ENCODE measurements at regions not wholly inside any gene's neighbourhood (a gene's known extent, or its start where the extent isn't known, plus 50 kb on each side); places are given as distances from the start of the nearest gene placed in this dataset.
"Not testable (repeated sequence)": the region's sequence is repeated elsewhere in the genome, so short reads cannot be mapped to it uniquely, and the experiment has no call there.

DNA sequence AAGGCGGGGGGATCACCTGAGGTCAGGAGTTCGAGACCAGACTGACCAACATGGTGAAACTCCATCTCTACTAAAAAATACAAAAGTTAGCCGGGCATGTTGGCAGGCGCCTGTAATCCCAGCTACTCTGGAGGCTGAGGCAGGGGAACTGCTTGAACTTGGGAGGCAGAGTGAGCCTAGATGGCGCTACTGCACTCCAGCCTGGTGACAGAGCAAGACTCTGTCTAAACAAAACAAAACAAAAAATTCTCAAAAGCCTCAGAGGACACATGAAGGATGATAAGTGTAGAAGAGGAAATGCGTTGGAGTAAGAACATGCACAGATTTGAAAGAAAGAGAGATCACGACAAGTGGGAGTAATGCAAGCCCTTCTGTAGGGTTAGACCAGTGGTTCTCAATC is 138.4 kb upstream of the DIAPH2 start:
- H3K36me3 Mint-ChIP-seq; H3K27me3 ChIP-seq (ENCODE audit: control insufficient read depth in 2 of 2, insufficient read depth in 2 of 2, low read length in 2 of 2); H3K9me3 Mint-ChIP-seq; H3K27ac Mint-ChIP-seq; H2AFZ ChIP-seq (ENCODE audit: insufficient read depth, low read depth, low read length, poor library complexity, severe bottlenecking); H3K36me3 ChIP-seq (replicated peaks in 1 of 2; ENCODE audit: control insufficient read depth in 1 of 2, insufficient read depth in 2 of 2, low read length in 2 of 2); H4K20me1 ChIP-seq (ENCODE audit: insufficient read depth, low read length); H3K27ac ChIP-seq (ENCODE audit: low read depth in 1 of 2, low read length in 2 of 2); H3K9me3 ChIP-seq (replicated peaks in 1 of 2; ENCODE audit: control insufficient read depth in 1 of 2, insufficient read depth in 1 of 2, low read length in 2 of 2); DNase-seq; H3K4me2 ChIP-seq (replicated peaks; ENCODE audit: extremely low read depth, low read length, poor library complexity, severe bottlenecking); H3K4me3 ChIP-seq (replicated peaks in 1 of 3; ENCODE audit: low read depth in 2 of 3, low read length in 3 of 3); intact Hi-C loops (cut with micrococcal nuclease); H3K27me3 Mint-ChIP-seq (ENCODE audit: low read depth in 3 of 3); H3K4me3 Mint-ChIP-seq; H3K4me1 ChIP-seq (ENCODE audit: control insufficient read depth in 1 of 2, insufficient read depth in 2 of 2, low read length in 2 of 2); H3K79me2 ChIP-seq (ENCODE audit: insufficient read depth, low read length); H3K9ac ChIP-seq (ENCODE audit: insufficient read depth, low read length, poor library complexity, severe bottlenecking): not testable (repeated sequence)
- WGBS (ENCODE audit: insufficient coverage): no CpG with 5 or more reads among the region's 7 CpGs
- H3K4me1 Mint-ChIP-seq: peaks cover 18% of the 10 kb centered on the region
- TF ChIP-seq, protein P1, sequence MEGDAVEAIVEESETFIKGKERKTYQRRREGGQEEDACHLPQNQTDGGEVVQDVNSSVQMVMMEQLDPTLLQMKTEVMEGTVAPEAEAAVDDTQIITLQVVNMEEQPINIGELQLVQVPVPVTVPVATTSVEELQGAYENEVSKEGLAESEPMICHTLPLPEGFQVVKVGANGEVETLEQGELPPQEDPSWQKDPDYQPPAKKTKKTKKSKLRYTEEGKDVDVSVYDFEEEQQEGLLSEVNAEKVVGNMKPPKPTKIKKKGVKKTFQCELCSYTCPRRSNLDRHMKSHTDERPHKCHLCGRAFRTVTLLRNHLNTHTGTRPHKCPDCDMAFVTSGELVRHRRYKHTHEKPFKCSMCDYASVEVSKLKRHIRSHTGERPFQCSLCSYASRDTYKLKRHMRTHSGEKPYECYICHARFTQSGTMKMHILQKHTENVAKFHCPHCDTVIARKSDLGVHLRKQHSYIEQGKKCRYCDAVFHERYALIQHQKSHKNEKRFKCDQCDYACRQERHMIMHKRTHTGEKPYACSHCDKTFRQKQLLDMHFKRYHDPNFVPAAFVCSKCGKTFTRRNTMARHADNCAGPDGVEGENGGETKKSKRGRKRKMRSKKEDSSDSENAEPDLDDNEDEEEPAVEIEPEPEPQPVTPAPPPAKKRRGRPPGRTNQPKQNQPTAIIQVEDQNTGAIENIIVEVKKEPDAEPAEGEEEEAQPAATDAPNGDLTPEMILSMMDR (IDR thresholded peaks at IDR 0.05): peak; percentile 12

DNA sequence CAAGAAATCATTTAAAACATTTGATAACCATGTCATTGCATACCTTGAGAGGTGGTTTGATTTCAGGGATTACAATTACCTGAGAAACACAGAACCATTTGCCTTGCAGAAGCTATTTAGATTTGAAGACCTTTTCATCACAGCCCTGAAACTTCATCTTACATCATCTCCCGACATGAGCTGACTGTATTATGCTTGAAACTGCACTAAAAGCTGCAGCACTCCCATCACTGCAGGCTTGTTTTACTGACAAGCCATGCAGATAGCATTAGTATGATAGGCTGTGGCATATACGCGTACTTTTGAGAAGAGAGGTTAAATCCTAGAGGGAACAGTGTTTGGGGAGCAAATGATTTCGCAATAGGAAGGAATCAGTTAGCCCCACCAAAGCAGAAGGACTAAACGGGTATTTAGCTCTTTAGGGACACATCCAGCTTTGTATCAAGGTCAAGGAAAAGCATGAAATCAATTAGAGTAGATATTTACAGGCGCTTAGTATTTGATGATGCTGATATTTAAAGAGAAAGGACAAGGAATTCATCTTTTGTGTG is 133.2 kb upstream of the DIAPH2 start:
- Mint-ChIP-seq H3K9me3 (peaks cover 0 to 2% (median 0%) of the 10 kb centered on the region in 7 donors), H3K4me3 (no peak overlapping the region), H3K27ac (no peak overlapping the region), H3K4me1 (peaks cover 22% of the 10 kb centered on the region), H3K36me3 (no peaks in the 10 kb centered on the region), H3K27me3 (ENCODE audit: low read depth in 3 of 3) (peaks cover 0 to 5% (median 0%) of the 10 kb centered on the region in 3 donors)
- Histone ChIP-seq H3K4me1 (ENCODE audit: control insufficient read depth in 1 of 2, insufficient read depth in 2 of 2, low read length in 2 of 2) (peaks cover 0 to 7% of the 10 kb centered on the region in 2 donors), H3K36me3 (replicated peaks in 1 of 2; ENCODE audit: control insufficient read depth in 1 of 2, insufficient read depth in 2 of 2, low read length in 2 of 2) (no peaks in the 10 kb centered on the region), H2AFZ (ENCODE audit: insufficient read depth, low read depth, low read length, poor library complexity, severe bottlenecking) (no peak overlapping the region), H3K9me3 (replicated peaks in 1 of 2; ENCODE audit: control insufficient read depth in 1 of 2, insufficient read depth in 1 of 2, low read length in 2 of 2) (no peaks in the 10 kb centered on the region), H3K4me2 (replicated peaks; ENCODE audit: extremely low read depth, low read length, poor library complexity, severe bottlenecking) (no peak overlapping the region), H3K27me3 (ENCODE audit: control insufficient read depth in 2 of 2, insufficient read depth in 2 of 2, low read length in 2 of 2) (no peaks in the 10 kb centered on the region), H3K4me3 (replicated peaks in 1 of 3; ENCODE audit: low read depth in 2 of 3, low read length in 3 of 3) (no peak overlapping the region), H3K27ac (ENCODE audit: low read depth in 1 of 2, low read length in 2 of 2) (no peak overlapping the region), H3K79me2 (ENCODE audit: insufficient read depth, low read length) (no peaks in the 10 kb centered on the region), H4K20me1 (ENCODE audit: insufficient read depth, low read length) (no peaks in the 10 kb centered on the region), H3K9ac (ENCODE audit: insufficient read depth, low read length, poor library complexity, severe bottlenecking) (no peak overlapping the region)
- no CpG with 5 or more reads among the region's 6 CpGs for WGBS (ENCODE audit: insufficient coverage)
- no peak for DNase-seq
- intact Hi-C loops (cut with micrococcal nuclease): no loop called here
- TF ChIP-seq, protein P1 (IDR thresholded peaks at IDR 0.05): no peak

All from CD14-positive monocyte (primary cell).